Activated CD8-positive, alpha-beta memory T cell treated with anti-CD3 and anti-CD28 coated beads, Interleukin-2, amount 10 ng/mL, durations not matched to agents 7 days and 5 days (primary cell): ENCODE measurements at regions not wholly inside any gene's neighbourhood (a gene's known extent, or its start where the extent isn't known, plus 50 kb on each side); places are given as distances from the start of the nearest gene placed in this dataset.

ENCODE experiments used
- ATAC-seq: fragments of 150-1000 bp; cut with Tn5 transposase; one replicate; pipeline ENCODE4 v1.10.0; 2021; ENCODE audit warnings: moderate library complexity
- CTCF ChIA-PET: fragments of 350-600 bp; sonication (Branson Sonifier 250); formaldehyde crosslinking; loops from one replicate; lab custom pipeline; 2021; ENCODE audit warnings: antibody characterized with exemption; lab: Charles Lee
- DNase-seq: peaks from one replicate; pipeline ENCODE4 v3.0.0-alpha.2; 2020
- H3K27ac Mint-ChIP-seq: one replicate; pipeline ENCODE4 v1.8.0; 2021; ENCODE audit warnings: mild to moderate bottlenecking, mixed read lengths
- H3K27me3 Mint-ChIP-seq: one replicate; pipeline ENCODE4 v1.8.0; 2021; ENCODE audit warnings: mixed read lengths
- H3K36me3 Mint-ChIP-seq: one replicate; pipeline ENCODE4 v1.8.0; 2021; ENCODE audit warnings: mild to moderate bottlenecking, mixed read lengths
- H3K4me1 Mint-ChIP-seq: one replicate; pipeline ENCODE4 v1.8.0; 2021; ENCODE audit warnings: mixed read lengths
- H3K4me3 Mint-ChIP-seq: one replicate; pipeline ENCODE4 v1.8.0; 2021; ENCODE audit warnings: mild to moderate bottlenecking, moderate library complexity, mixed read lengths
- H3K9me3 Mint-ChIP-seq: one replicate; pipeline ENCODE4 v1.8.0; 2022; ENCODE audit warnings: low read depth, mixed read lengths

GRCh38 chr1:59033761-59034160 lies 249.9 kb upstream of the JUN start:
- no peak for ATAC-seq
- Mint-ChIP-seq H3K27ac (no peak overlapping the region), H3K27me3 (no peaks in the 10 kb centered on the region), H3K36me3 (peaks cover 5% of the 10 kb centered on the region), H3K4me3 (no peak overlapping the region), H3K9me3 (no peaks in the 10 kb centered on the region), H3K4me1 (no peaks in the 10 kb centered on the region)
- CTCF ChIA-PET, result interaction anchor here (1.1 kb wide), 1 partner anchor 20 kb away, joined by 3 read pairs; no protein-coding TSS in a partner anchor
- no peak for DNase-seq

- peaks cover 5% of the 10 kb centered on the region for H3K36me3 Mint-ChIP-seq
- no peaks in the 10 kb centered on the region for H3K4me1 Mint-ChIP-seq
- CTCF ChIA-PET, result no interaction called here
These were observed 251.1 kb upstream of the JUN start for GRCh38 chr1:59034925-59035324.

GRCh38 chr1:59039551-59039950 lies 255.7 kb upstream of the JUN start:
- Mint-ChIP-seq H3K27ac (no peak overlapping the region), H3K4me1 (peaks cover 10% of the 10 kb centered on the region), H3K4me3 (no peak overlapping the region), H3K27me3 (no peaks in the 10 kb centered on the region), H3K9me3 (no peaks in the 10 kb centered on the region), H3K36me3 (peaks cover 5% of the 10 kb centered on the region)
- ATAC-seq (no peak), DNase-seq (no peak)
- CTCF ChIA-PET, result interaction anchor here (1.0 kb wide), 1 partner anchor 19 kb away, joined by 3 read pairs; no protein-coding TSS in a partner anchor

More at GRCh38 chr1:59034925-59035324, 251.1 kb upstream of the JUN start:
- no peak for DNase-seq
- H3K27ac Mint-ChIP-seq, result no peak overlapping the region
- H3K4me3 Mint-ChIP-seq, result no peak overlapping the region
- ATAC-seq, result no peak
- H3K27me3 Mint-ChIP-seq, result no peaks in the 10 kb centered on the region
- no peaks in the 10 kb centered on the region for H3K9me3 Mint-ChIP-seq

GRCh38 chr1:59040486-59040885 lies 256.4 kb upstream of the FGGY start:
- no peak overlapping the region for H3K27ac Mint-ChIP-seq
- peaks cover 11% of the 10 kb centered on the region for H3K36me3 Mint-ChIP-seq
- H3K4me1 Mint-ChIP-seq, result peaks cover 19% of the 10 kb centered on the region
- H3K9me3 Mint-ChIP-seq, result no peaks in the 10 kb centered on the region
- DNase-seq (no peak), ATAC-seq (no peak)
- CTCF ChIA-PET, result interaction anchor here (1.3 kb wide), 1 partner anchor 16 kb away, joined by 3 read pairs; no protein-coding TSS in a partner anchor
- no peaks in the 10 kb centered on the region for H3K27me3 Mint-ChIP-seq
- no peak overlapping the region for H3K4me3 Mint-ChIP-seq

DNA sequence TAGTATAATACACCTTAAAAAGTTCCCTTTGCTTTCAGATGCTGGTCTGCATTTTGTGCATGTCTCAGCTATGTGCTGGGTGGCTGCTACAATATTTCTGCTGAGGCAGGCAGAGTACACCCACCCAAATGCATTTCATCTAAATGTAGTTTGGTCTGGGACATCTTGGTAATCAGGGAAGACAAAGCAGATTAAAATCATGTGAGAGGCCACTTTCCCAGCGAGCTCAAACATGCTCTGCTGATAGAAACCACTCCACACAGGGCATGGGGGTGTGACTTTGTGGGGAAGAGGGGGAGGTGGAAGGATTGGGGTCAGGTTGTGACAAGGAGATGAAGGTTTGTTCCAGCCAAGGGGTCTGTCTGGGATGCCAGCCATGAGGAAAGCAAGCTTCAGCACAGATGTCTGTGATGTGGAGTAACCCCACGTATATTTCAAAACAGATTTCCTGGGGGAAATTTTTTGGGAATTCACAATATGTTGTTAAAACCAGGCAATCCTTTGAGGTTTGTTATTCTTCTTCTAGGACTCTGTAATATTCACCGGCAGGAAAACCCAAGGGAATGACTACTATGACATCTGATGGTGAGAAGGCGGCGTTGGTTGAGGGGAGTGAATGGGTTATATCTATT lies 255.1 kb upstream of the FGGY start:
- no peaks in the 10 kb centered on the region for H3K27me3 Mint-ChIP-seq
- H3K4me1 Mint-ChIP-seq, result peaks cover 32% of the 10 kb centered on the region
- DNase-seq (no peak), ATAC-seq (no peak)
- CTCF ChIA-PET, result interaction anchor here (1.3 kb wide), 1 partner anchor 17 kb away, joined by 3 read pairs; no protein-coding TSS in a partner anchor
- peaks cover 13% of the 10 kb centered on the region for H3K36me3 Mint-ChIP-seq
- H3K9me3 Mint-ChIP-seq, result no peaks in the 10 kb centered on the region
- H3K4me3 Mint-ChIP-seq, result no peak overlapping the region
- no peak overlapping the region for H3K27ac Mint-ChIP-seq

- Mint-ChIP-seq H3K27ac (no peak overlapping the region), H3K4me1 (peaks cover 42% of the 10 kb centered on the region), H3K4me3 (no peak overlapping the region), H3K36me3 (peaks cover 19% of the 10 kb centered on the region), H3K27me3 (no peaks in the 10 kb centered on the region), H3K9me3 (no peaks in the 10 kb centered on the region)
- ATAC-seq (no peak), DNase-seq (no peak)
- CTCF ChIA-PET, result interaction anchor here (0.6 to 1.2 kb wide), 3 partner anchors 19 to 260 kb away, joined by 3 read pairs; partner anchors contain the start of gene JUN
These were observed 253.1 kb upstream of the FGGY start for GRCh38 chr1:59043796-59044195.

- ATAC-seq (no peak), DNase-seq (no peak)
- peak overlapping the region; percentile 30 for H3K4me3 Mint-ChIP-seq
- H3K4me1 Mint-ChIP-seq, result peaks cover 42% of the 10 kb centered on the region
- no peaks in the 10 kb centered on the region for H3K9me3 Mint-ChIP-seq
- CTCF ChIA-PET, result interaction anchor here (0.6 kb wide), 1 partner anchor 18 kb away, joined by 3 read pairs; no protein-coding TSS in a partner anchor
- H3K27ac Mint-ChIP-seq, result peak overlapping the region; percentile 89
- peaks cover 20% of the 10 kb centered on the region for H3K36me3 Mint-ChIP-seq
- H3K27me3 Mint-ChIP-seq, result no peaks in the 10 kb centered on the region
These were observed 252.3 kb upstream of the FGGY start for GRCh38 chr1:59044535-59045121.

GRCh38 chr1:59045137-59045536 lies 251.8 kb upstream of the FGGY start:
- Mint-ChIP-seq H3K9me3 (no peaks in the 10 kb centered on the region), H3K27ac (peak overlapping the region; percentile 89), H3K4me1 (peaks cover 42% of the 10 kb centered on the region), H3K4me3 (peak overlapping the region; percentile 30), H3K27me3 (no peaks in the 10 kb centered on the region), H3K36me3 (peaks cover 20% of the 10 kb centered on the region)
- ATAC-seq (peak; percentile 17), DNase-seq (no peak)
- CTCF ChIA-PET, result interaction anchor here (1.1 to 2.9 kb wide), 4 partner anchors 39 to 653 kb away, joined by 3 to 13 read pairs (median 8); partner anchors contain the start of gene JUN

DNA sequence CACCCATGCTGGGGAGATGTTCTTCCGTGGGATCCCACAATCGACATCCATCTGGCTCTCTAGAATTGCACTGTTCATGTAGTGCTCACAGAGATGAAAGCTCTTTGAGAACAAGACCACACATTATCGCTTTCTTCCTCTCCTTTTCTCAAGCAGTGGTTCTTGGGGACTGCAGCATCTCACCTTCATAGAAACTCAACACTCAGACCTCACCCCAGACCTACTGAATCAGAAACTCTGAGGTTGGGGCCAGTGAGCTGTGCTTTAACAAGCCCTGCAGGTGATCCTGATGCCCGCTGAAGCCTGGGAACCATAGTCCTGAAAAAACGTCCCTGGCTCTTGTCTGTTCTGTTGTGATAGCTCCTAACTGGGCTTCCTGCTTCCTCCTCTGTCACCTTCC lies 251.3 kb upstream of the FGGY start:
- H3K4me3 Mint-ChIP-seq, result peak overlapping the region; percentile 30
- DNase-seq (no peak), ATAC-seq (peak; percentile 24)
- H3K27me3 Mint-ChIP-seq, result no peaks in the 10 kb centered on the region
- H3K27ac Mint-ChIP-seq, result peak overlapping the region; percentile 89
- no peaks in the 10 kb centered on the region for H3K9me3 Mint-ChIP-seq
- CTCF ChIA-PET, result interaction anchor here (1.1 to 2.9 kb wide), 5 partner anchors 24 to 652 kb away, joined by 3 to 13 read pairs (median 8); partner anchors contain the start of gene JUN
- H3K36me3 Mint-ChIP-seq, result peaks cover 20% of the 10 kb centered on the region
- peaks cover 42% of the 10 kb centered on the region for H3K4me1 Mint-ChIP-seq

DNA sequence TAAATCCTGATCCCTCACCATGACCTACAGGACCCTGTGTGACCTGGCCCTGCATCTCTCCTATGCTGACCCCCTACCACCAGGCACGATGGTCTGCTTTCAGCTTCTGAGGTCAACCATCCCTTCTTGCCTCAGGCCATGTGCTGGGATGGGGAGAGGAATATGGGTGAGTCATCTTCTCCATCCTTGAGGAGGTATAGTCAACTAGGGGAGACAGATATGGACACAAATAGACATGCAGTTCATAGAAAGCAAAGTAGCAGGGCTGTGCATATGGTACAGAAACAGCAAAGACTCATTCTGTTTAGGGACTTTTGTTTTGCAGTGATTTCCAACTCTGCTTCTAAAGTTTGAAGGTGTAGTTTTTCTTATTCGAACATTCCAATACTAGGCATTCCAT lies 250.8 kb upstream of the FGGY start:
- H3K9me3 Mint-ChIP-seq, result no peaks in the 10 kb centered on the region
- peak overlapping the region; percentile 89 for H3K27ac Mint-ChIP-seq
- H3K36me3 Mint-ChIP-seq, result peaks cover 20% of the 10 kb centered on the region
- CTCF ChIA-PET, result interaction anchor here (1.0 to 2.9 kb wide), 11 partner anchors 15 to 652 kb away, joined by 3 to 13 read pairs (median 5); partner anchors contain the start of gene JUN
- peaks cover 42% of the 10 kb centered on the region for H3K4me1 Mint-ChIP-seq
- DNase-seq, result no peak
- H3K4me3 Mint-ChIP-seq, result no peak overlapping the region
- peak; percentile 4 for ATAC-seq
- H3K27me3 Mint-ChIP-seq, result no peaks in the 10 kb centered on the region

- peaks cover 38% of the 10 kb centered on the region for H3K4me1 Mint-ChIP-seq
These were observed 250.2 kb upstream of the FGGY start for GRCh38 chr1:59046730-59047157.

DNA sequence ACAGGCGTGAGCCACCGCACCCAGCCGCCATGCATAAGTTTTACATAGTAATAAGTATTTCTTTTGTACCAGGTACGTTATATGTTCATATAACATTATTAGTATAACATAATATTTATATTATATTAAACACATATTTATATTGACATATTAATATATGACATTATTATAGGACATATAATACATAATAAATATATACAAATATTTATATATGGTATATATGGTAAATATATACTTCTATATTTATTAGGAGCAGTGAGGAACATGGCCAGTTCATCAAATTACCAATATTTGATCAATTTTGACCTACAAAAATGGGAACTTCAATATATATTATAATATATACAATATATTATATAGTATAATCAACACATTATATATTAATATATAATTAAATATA lies 245.9 kb upstream of the FGGY start:
- H3K4me1 Mint-ChIP-seq, result peaks cover 18% of the 10 kb centered on the region
- peaks cover 9% of the 10 kb centered on the region for H3K36me3 Mint-ChIP-seq
- no peak overlapping the region for H3K4me3 Mint-ChIP-seq
- no peak for ATAC-seq
- no peaks in the 10 kb centered on the region for H3K9me3 Mint-ChIP-seq
- CTCF ChIA-PET, result no interaction called here
- no peaks in the 10 kb centered on the region for H3K27me3 Mint-ChIP-seq
- DNase-seq, result no peak
- no peak overlapping the region for H3K27ac Mint-ChIP-seq

More at GRCh38 chr1:59046730-59047157, 250.2 kb upstream of the FGGY start:
- ATAC-seq, result peak; percentile 90
- H3K27me3 Mint-ChIP-seq, result no peaks in the 10 kb centered on the region
- CTCF ChIA-PET, result interaction anchor here (0.8 to 2.9 kb wide), 13 partner anchors 15 to 651 kb away, joined by 3 to 13 read pairs (median 4); partner anchors contain the start of genes FGGY and JUN
- H3K36me3 Mint-ChIP-seq, result peaks cover 20% of the 10 kb centered on the region
- H3K27ac Mint-ChIP-seq, result peak overlapping the region; percentile 89
- peak overlapping the region; percentile 41 for H3K4me3 Mint-ChIP-seq
- peak; percentile 78 for DNase-seq
- H3K9me3 Mint-ChIP-seq, result no peaks in the 10 kb centered on the region

GRCh38 chr1:59052166-59052590 lies 244.7 kb upstream of the FGGY start:
- Mint-ChIP-seq H3K27ac (no peak overlapping the region), H3K36me3 (peaks cover 9% of the 10 kb centered on the region), H3K4me1 (peaks cover 6% of the 10 kb centered on the region), H3K4me3 (no peak overlapping the region), H3K9me3 (no peaks in the 10 kb centered on the region), H3K27me3 (no peaks in the 10 kb centered on the region)
- DNase-seq, result no peak
- no peak for ATAC-seq
- CTCF ChIA-PET, result interaction anchor here (0.7 to 1.5 kb wide), 3 partner anchors 11 to 18 kb away, joined by 3 to 4 read pairs (median 3); no protein-coding TSS in a partner anchor
